NT2/D1 (cell line): ENCODE measurements at regions not wholly inside any gene's neighbourhood (a gene's known extent, or its start where the extent isn't known, plus 50 kb on each side); places are given as distances from the start of the nearest gene placed in this dataset.
"Not testable (repeated sequence)": the region's sequence is repeated elsewhere in the genome, so short reads cannot be mapped to it uniquely, and the experiment has no call there.

Experiments
- DNase-seq: peaks from one replicate; pipeline ENCODE4 v3.0.0-alpha.2; 2011; ENCODE audit warnings: low read depth, low spot score
- H3K27me3 ChIP-seq: 2 replicates; pipeline ENCODE4 v1.6.0; 2011; ENCODE audit warnings: mild to moderate bottlenecking; ENCODE audit not compliant: insufficient read length, insufficient read depth
- H3K36me3 ChIP-seq: 2 replicates; pipeline ENCODE4 v1.6.1; 2011; ENCODE audit warnings: mild to moderate bottlenecking, low read length, mixed read lengths; ENCODE audit not compliant: insufficient read depth, insufficient read length
- H3K4me1 ChIP-seq: 2 replicates; pipeline ENCODE4 v1.5.1; 2011; ENCODE audit not compliant: insufficient read depth, insufficient read length
- H3K4me3 ChIP-seq: 2 replicates; pipeline ENCODE4 v1.5.1; 2011; ENCODE audit warnings: low read depth; ENCODE audit not compliant: insufficient read length
- H3K9ac ChIP-seq: 2 replicates; pipeline ENCODE4 v1.6.0; 2011; ENCODE audit warnings: low read depth; ENCODE audit not compliant: insufficient read length
- H3K9me3 ChIP-seq: 2 replicates; pipeline ENCODE4 v1.5.1; 2011; ENCODE audit warnings: mild to moderate bottlenecking, low read length; ENCODE audit not compliant: insufficient read depth
- SUZ12 ChIP-seq: IDR thresholded peaks from 2 replicates; pipeline ENCODE4 v1.6.1; 2011; ENCODE audit not compliant: insufficient read length, insufficient read depth; ENCODE audit errors: extremely low read depth
- YY1 ChIP-seq: IDR thresholded peaks from 2 replicates; pipeline ENCODE4 v1.6.1; 2011; ENCODE audit not compliant: insufficient read length, insufficient read depth
- ZNF274 ChIP-seq: IDR thresholded peaks from 2 replicates; pipeline ENCODE4 v1.6.1; 2011; ENCODE audit warnings: mild to moderate bottlenecking, low read depth, low read length

GRCh38 chr2:142710336-142710735, 167.1 kb upstream of the KYNU start:
- Histone ChIP-seq H3K9ac (no peak overlapping the region), H3K36me3 (no peaks in the 10 kb centered on the region), H3K9me3 (no peaks in the 10 kb centered on the region), H3K4me1 (no peaks in the 10 kb centered on the region), H3K27me3 (no peaks in the 10 kb centered on the region), H3K4me3 (no peak overlapping the region)
- no peak for DNase-seq
- no peak for TF ChIP-seq ZNF274
- TF ChIP-seq YY1: no peak
- TF ChIP-seq SUZ12: no peak

GRCh38 chr2:142707318-142707717, 170.1 kb upstream of the KYNU start:
- no peaks in the 10 kb centered on the region for H3K27me3 ChIP-seq
- no peaks in the 10 kb centered on the region for H3K4me1 ChIP-seq
- H3K36me3 ChIP-seq: no peaks in the 10 kb centered on the region
- H3K9me3 ChIP-seq: peaks cover 8% of the 10 kb centered on the region; the same call in 1 of the 2 replicates
- no peak for DNase-seq
- no peak for TF ChIP-seq ZNF274
- TF ChIP-seq YY1: no peak
- H3K9ac ChIP-seq: no peak overlapping the region
- no peak overlapping the region for H3K4me3 ChIP-seq

- H3K36me3 ChIP-seq, DNase-seq, H3K4me1 ChIP-seq, H3K4me3 ChIP-seq, H3K27me3 ChIP-seq, H3K9ac ChIP-seq: not testable (repeated sequence)
- peaks cover 15% of the 10 kb centered on the region for H3K9me3 ChIP-seq
These were observed 175.1 kb upstream of the KYNU start for GRCh38 chr2:142702397-142702796.

- not testable (repeated sequence) for H3K4me3 ChIP-seq, DNase-seq, H3K27me3 ChIP-seq, H3K9ac ChIP-seq, H3K9me3 ChIP-seq, H3K4me1 ChIP-seq, H3K36me3 ChIP-seq
These were observed 181.9 kb upstream of the KYNU start for GRCh38 chr2:142695350-142696257.

- Histone ChIP-seq H3K27me3 (no peaks in the 10 kb centered on the region), H3K9ac (no peak overlapping the region), H3K4me1 (no peaks in the 10 kb centered on the region), H3K36me3 (no peaks in the 10 kb centered on the region), H3K4me3 (no peak overlapping the region), H3K9me3 (no peaks in the 10 kb centered on the region)
- DNase-seq: no peak
- no peak for TF ChIP-seq YY1
These were observed 183.2 kb upstream of the KYNU start for GRCh38 chr2:142694282-142694681.

- Histone ChIP-seq H3K4me3 (no peak overlapping the region), H3K9ac (no peak overlapping the region), H3K27me3 (no peaks in the 10 kb centered on the region), H3K36me3 (no peaks in the 10 kb centered on the region), H3K9me3 (no peaks in the 10 kb centered on the region), H3K4me1 (no peaks in the 10 kb centered on the region)
- no peak for DNase-seq
- no peak for TF ChIP-seq SUZ12
- TF ChIP-seq ZNF274: no peak
- no peak for TF ChIP-seq YY1
These were observed 184.1 kb upstream of the KYNU start for GRCh38 chr2:142693171-142693950.

GRCh38 chr2:142688856-142689605, 188.4 kb upstream of the KYNU start:
- Histone ChIP-seq H3K9me3 (no peaks in the 10 kb centered on the region; the same call in 1 of the 2 replicates), H3K4me1 (no peaks in the 10 kb centered on the region), H3K27me3 (no peaks in the 10 kb centered on the region), H3K4me3 (no peak overlapping the region), H3K36me3 (no peaks in the 10 kb centered on the region), H3K9ac (no peak overlapping the region)
- TF ChIP-seq YY1 (no peak), SUZ12 (no peak), ZNF274 (no peak)
- DNase-seq: no peak
